Ascending aorta (tissue), 2 donors: ENCODE measurements at regions not wholly inside any gene's neighbourhood (a gene's known extent, or its start where the extent isn't known, plus 50 kb on each side); places are given as distances from the start of the nearest gene placed in this dataset.

ENCODE experiments used
- DNase-seq, 2 donors: peaks; one replicate each; pipeline ENCODE4 v3.0.0-alpha.2; 2019; ENCODE audit warnings: low spot score in 2 of 2
- H3K27ac ChIP-seq, 2 donors: fragments of 200-600 bp; sonication (generic); one replicate each; pipeline ENCODE4 v1.5.1; 2016 to 2017; ENCODE audit warnings: mild to moderate bottlenecking in 1 of 2
- H3K27me3 ChIP-seq: fragments of 200-600 bp; sonication (generic); one replicate; pipeline ENCODE4 v1.5.1; 2017
- H3K36me3 ChIP-seq, 2 donors: fragments of 200-600 bp; sonication (generic); one replicate each; pipeline ENCODE4 v1.5.1; 2016
- H3K4me1 ChIP-seq, 2 donors: fragments of 200-600 bp; sonication (generic); one replicate each; pipeline ENCODE4 v1.5.1; 2016 to 2017; ENCODE audit warnings: mild to moderate bottlenecking in 1 of 2
- H3K4me3 ChIP-seq, 2 donors: fragments of 200-600 bp; sonication (generic); one replicate each; pipeline ENCODE4 v1.5.1; 2016 to 2017; ENCODE audit warnings: mild to moderate bottlenecking in 1 of 2
- H3K9me3 ChIP-seq, 2 donors: fragments of 200-600 bp; sonication (generic); one replicate each; pipeline ENCODE4 v1.5.1; 2016
- intact Hi-C: fragments of 100-400 bp; cut with DNase I; formaldehyde crosslinking; loops from one replicate; pipeline ENCODE4 v1.15.1; 2023
- TF ChIP-seq, protein P1 (sequence below), 3 experiments: fragments of 200-600 bp in 2 of 3; fragments of 450-650 bp in 1 of 3; sonication (generic) in 2 of 3; IDR thresholded peaks; one replicate each; pipeline ENCODE4 v1.5.1; 2016 to 2019; ENCODE audit warnings: antibody characterized with exemption in 3 of 3, mild to moderate bottlenecking in 1 of 3, moderate library complexity in 1 of 3

DNA sequence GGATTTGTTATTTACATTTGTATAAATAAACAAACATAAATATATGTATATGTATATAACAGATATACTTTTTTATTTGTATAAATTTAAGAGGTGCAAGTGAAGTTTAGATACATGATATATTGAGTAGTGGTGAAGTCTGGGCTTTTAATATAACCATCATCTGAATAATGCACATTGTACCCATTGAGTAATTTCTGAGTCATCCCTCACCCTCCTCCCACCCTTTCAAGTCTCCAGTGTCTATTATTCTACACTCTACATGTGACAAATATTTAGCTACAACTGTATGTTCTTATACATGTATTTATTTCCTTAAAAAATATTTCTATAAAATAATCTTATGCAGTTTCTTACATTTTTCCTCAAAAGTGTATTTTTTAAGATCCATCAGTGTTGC, 358.7 kb upstream of the TFPI start:
- Histone ChIP-seq H3K4me1 (no peaks in the 10 kb centered on the region), H3K9me3 (no peaks in the 10 kb centered on the region), H3K27ac (no peak overlapping the region), H3K27me3 (no peaks in the 10 kb centered on the region), H3K36me3 (no peaks in the 10 kb centered on the region), H3K4me3 (no peak overlapping the region)
- no peak for DNase-seq
- intact Hi-C loops = no loop called here
- TF ChIP-seq, protein P1, sequence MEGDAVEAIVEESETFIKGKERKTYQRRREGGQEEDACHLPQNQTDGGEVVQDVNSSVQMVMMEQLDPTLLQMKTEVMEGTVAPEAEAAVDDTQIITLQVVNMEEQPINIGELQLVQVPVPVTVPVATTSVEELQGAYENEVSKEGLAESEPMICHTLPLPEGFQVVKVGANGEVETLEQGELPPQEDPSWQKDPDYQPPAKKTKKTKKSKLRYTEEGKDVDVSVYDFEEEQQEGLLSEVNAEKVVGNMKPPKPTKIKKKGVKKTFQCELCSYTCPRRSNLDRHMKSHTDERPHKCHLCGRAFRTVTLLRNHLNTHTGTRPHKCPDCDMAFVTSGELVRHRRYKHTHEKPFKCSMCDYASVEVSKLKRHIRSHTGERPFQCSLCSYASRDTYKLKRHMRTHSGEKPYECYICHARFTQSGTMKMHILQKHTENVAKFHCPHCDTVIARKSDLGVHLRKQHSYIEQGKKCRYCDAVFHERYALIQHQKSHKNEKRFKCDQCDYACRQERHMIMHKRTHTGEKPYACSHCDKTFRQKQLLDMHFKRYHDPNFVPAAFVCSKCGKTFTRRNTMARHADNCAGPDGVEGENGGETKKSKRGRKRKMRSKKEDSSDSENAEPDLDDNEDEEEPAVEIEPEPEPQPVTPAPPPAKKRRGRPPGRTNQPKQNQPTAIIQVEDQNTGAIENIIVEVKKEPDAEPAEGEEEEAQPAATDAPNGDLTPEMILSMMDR (IDR thresholded peaks at IDR 0.05) = no peak

DNA sequence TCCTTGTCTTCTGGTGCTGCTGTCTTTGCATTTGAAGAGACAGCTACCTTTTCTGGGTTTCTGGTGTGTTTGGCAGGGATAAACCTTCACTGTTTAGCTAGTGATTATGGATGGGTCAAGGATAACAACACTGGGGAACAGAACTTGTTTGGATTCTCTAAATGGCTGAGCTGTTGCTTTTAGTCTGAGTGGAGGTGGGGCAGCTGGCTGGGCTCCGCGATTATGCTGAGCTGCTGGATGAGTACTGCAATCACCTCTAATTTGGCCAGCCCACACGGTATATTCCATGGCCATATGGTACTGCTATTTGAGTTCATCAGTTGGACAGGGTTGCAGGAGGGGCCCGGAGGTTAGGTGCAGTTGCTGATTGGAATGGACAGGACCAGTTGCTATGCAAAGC, 361.6 kb upstream of the TFPI start:
- H3K36me3 ChIP-seq = no peaks in the 10 kb centered on the region
- no peak overlapping the region for H3K4me3 ChIP-seq
- intact Hi-C loops = no loop called here
- TF ChIP-seq, protein P1 (IDR thresholded peaks at IDR 0.05) = no peak
- no peaks in the 10 kb centered on the region for H3K4me1 ChIP-seq
- H3K27me3 ChIP-seq = no peaks in the 10 kb centered on the region
- DNase-seq = no peak
- no peak overlapping the region for H3K27ac ChIP-seq
- no peaks in the 10 kb centered on the region for H3K9me3 ChIP-seq

DNA sequence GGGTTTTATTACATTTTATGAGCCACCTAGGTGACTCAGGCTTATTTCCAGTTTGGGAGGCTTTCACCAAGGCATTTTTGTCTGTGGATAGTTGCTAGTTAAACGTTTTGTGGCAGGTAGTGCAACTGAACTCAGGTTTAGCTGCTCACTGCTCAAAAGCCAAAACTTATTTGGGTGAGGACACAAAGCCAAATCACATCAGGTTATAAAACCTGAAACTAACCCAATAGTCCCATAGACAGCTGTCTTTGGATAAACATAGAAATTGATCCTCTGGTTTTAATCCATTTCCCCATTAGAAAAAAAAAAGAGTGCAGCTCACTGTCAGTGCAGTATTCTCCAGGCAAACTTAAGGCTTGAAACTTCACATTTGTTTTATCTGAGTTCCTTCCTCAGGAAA, 362.6 kb upstream of the TFPI start:
- Histone ChIP-seq H3K9me3 (no peaks in the 10 kb centered on the region), H3K27me3 (no peaks in the 10 kb centered on the region), H3K27ac (no peak overlapping the region), H3K4me3 (no peak overlapping the region), H3K36me3 (no peaks in the 10 kb centered on the region), H3K4me1 (no peaks in the 10 kb centered on the region)
- intact Hi-C loops = no loop called here
- DNase-seq = no peak
- TF ChIP-seq, protein P1 (IDR thresholded peaks at IDR 0.05) = no peak

DNA sequence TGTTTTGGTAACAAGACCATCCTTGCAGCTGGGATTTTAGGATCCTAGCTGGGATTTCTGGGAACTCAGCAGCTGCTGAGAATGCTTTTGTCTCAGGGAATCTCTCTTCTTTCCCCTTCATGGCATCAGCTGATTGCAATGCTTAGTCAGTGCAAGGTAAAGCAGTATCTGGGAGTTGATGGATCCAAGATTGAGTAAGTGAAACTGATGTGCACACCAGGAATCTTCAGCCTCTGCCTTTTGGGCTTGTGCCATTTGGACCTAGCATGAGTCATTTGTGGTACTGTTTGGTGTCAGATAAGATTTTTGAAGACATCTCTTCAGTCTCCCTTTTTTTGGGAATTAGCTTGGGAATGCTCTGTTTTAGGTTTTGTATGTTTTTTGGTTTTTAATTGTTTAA, 363.3 kb upstream of the TFPI start:
- no peaks in the 10 kb centered on the region for H3K9me3 ChIP-seq
- DNase-seq = no peak
- no peaks in the 10 kb centered on the region for H3K27me3 ChIP-seq
- no peaks in the 10 kb centered on the region for H3K4me1 ChIP-seq
- TF ChIP-seq, protein P1 (IDR thresholded peaks at IDR 0.05) = no peak
- no peak overlapping the region for H3K4me3 ChIP-seq
- intact Hi-C loops = no loop called here
- no peak overlapping the region for H3K27ac ChIP-seq
- no peaks in the 10 kb centered on the region for H3K36me3 ChIP-seq

DNA sequence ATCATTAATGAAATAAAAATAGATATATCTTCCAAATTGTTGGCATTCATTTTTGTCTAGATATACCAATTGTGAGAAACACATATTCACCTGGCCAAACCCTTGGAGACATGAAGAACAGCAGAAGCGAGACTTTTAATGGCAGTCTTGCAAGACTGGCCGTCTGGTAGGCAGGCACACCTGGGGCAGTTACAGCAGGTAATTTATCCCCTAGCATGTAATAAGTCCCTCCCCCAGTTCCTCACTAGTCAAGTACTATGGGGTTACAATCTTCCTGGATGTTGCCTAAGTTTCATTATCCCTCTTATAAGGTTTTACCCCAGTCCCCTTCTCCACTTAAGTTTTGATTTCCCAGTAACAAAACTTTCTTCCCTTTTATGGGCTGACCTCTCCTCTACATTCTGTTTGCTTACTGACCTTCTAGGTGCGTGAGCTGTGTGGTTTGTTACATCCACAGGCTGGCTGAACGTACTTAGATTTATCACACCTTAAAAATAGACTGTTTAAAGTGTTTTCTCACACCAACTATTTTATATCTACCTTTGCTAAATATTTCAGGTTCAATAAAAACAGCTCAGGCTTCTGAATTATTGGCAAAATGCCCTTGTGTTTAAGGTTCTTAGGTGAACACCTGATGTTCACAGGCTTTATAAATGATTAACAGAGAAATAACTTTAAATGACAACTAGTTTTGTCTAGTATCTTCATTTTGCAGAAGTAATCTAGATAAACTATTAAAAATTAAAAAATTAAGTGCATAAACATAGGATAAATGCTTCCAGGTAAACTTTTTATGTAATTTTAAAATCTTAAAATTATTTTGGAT, 365.0 kb upstream of the TFPI start:
- intact Hi-C loops = no loop called here
- Histone ChIP-seq H3K4me3 (no peak overlapping the region), H3K9me3 (no peaks in the 10 kb centered on the region), H3K27ac (no peak overlapping the region), H3K4me1 (no peaks in the 10 kb centered on the region), H3K27me3 (no peaks in the 10 kb centered on the region), H3K36me3 (no peaks in the 10 kb centered on the region)
- DNase-seq = no peak
- TF ChIP-seq, protein P1 (IDR thresholded peaks at IDR 0.05) = no peak
